CD14-positive monocyte (primary cell): ENCODE measurements at regions not wholly inside any gene's neighbourhood (a gene's known extent, or its start where the extent isn't known, plus 50 kb on each side); places are given as distances from the start of the nearest gene placed in this dataset.

Source experiments
- DNase-seq, 3 donors: peaks; one replicate each; pipeline ENCODE4 v3.0.0-alpha.2; 2011 to 2022
- H2AFZ ChIP-seq: 2 replicates; pipeline ENCODE4 v1.6.0; 2012; ENCODE audit warnings: mild to moderate bottlenecking, low read depth, low read length, inconsistent platforms; ENCODE audit not compliant: insufficient read depth, poor library complexity, severe bottlenecking
- H3K27ac ChIP-seq, 2 donors: 1 replicate in 1 of 2; 2 replicates in 1 of 2; pipeline ENCODE4 v1.5.1; 2012 to 2013; ENCODE audit warnings: low read length in 2 of 2, control low read depth in 1 of 2, inconsistent platforms in 1 of 2, low read depth in 1 of 2, mild to moderate bottlenecking in 1 of 2
- H3K27me3 ChIP-seq, 2 donors: one replicate each; pipeline versions ENCODE4 v1.6.0 to v1.6.1; 2011 to 2013; ENCODE audit warnings: low read length in 2 of 2; ENCODE audit not compliant: control insufficient read depth in 2 of 2, insufficient read depth in 2 of 2
- H3K36me3 ChIP-seq, 2 donors: replicated peaks in 1 of 2; 1 replicate in 1 of 2; 2 replicates in 1 of 2; pipeline versions ENCODE4 v1.5.1 to v1.6.1; 2012 to 2013; ENCODE audit warnings: low read length in 2 of 2, control low read depth in 1 of 2, inconsistent platforms in 1 of 2, mild to moderate bottlenecking in 1 of 2; ENCODE audit not compliant: insufficient read depth in 2 of 2, control insufficient read depth in 1 of 2
- H3K4me1 ChIP-seq, 2 donors: 1 replicate in 1 of 2; 2 replicates in 1 of 2; pipeline versions ENCODE4 v1.5.1 to v1.6.1; 2012 to 2013; ENCODE audit warnings: low read length in 2 of 2, control low read depth in 1 of 2, inconsistent platforms in 1 of 2, mild to moderate bottlenecking in 1 of 2, moderate library complexity in 1 of 2; ENCODE audit not compliant: insufficient read depth in 2 of 2, control insufficient read depth in 1 of 2
- H3K4me2 ChIP-seq: replicated peaks from 2 replicates; pipeline ENCODE3; 2012; ENCODE audit warnings: low read length, moderate library complexity, mild to moderate bottlenecking; ENCODE audit not compliant: poor library complexity, severe bottlenecking; ENCODE audit errors: extremely low read depth
- H3K4me3 ChIP-seq, 3 experiments: fragments of 200-600 bp in 1 of 3; sonication (generic) in 1 of 3; replicated peaks in 1 of 3; 1 replicate in 2 of 3; 2 replicates in 1 of 3; pipeline ENCODE4 v1.5.1; 2011 to 2013; ENCODE audit warnings: low read length in 3 of 3, mild to moderate bottlenecking in 3 of 3, control low read depth in 2 of 3, low read depth in 2 of 3, inconsistent platforms in 1 of 3, moderate library complexity in 1 of 3
- H3K79me2 ChIP-seq: 2 replicates; pipeline ENCODE4 v1.6.0; 2012; ENCODE audit warnings: mild to moderate bottlenecking, control low read depth, inconsistent platforms, low read length, moderate library complexity; ENCODE audit not compliant: insufficient read depth
- H3K9ac ChIP-seq: 2 replicates; pipeline ENCODE4 v1.6.0; 2017; ENCODE audit warnings: low read length, mild to moderate bottlenecking; ENCODE audit not compliant: insufficient read depth, poor library complexity, severe bottlenecking
- H3K9me3 ChIP-seq, 2 donors: replicated peaks in 1 of 2; 1 replicate in 1 of 2; 2 replicates in 1 of 2; pipeline versions ENCODE4 v1.5.1 to v1.6.1; 2012 to 2013; ENCODE audit warnings: low read length in 2 of 2, control low read depth in 1 of 2; ENCODE audit not compliant: control insufficient read depth in 1 of 2, insufficient read depth in 1 of 2
- H4K20me1 ChIP-seq: 2 replicates; pipeline ENCODE4 v1.6.0; 2012; ENCODE audit warnings: mild to moderate bottlenecking, low read length, control low read depth, moderate library complexity; ENCODE audit not compliant: insufficient read depth
- H3K27ac Mint-ChIP-seq, 7 donors: one replicate each; pipeline ENCODE4 v1.8.0; 2020; ENCODE audit warnings: mild to moderate bottlenecking in 7 of 7, mixed read lengths in 7 of 7, moderate library complexity in 6 of 7, inconsistent platforms in 2 of 7
- H3K27me3 Mint-ChIP-seq, 3 donors: one replicate each; pipeline ENCODE4 v1.8.0; 2021 to 2022; ENCODE audit warnings: low read depth in 3 of 3, mild to moderate bottlenecking in 3 of 3, mixed read lengths in 3 of 3, moderate library complexity in 3 of 3, inconsistent platforms in 1 of 3
- H3K36me3 Mint-ChIP-seq, 2 donors: one replicate each; pipeline ENCODE4 v1.8.0; 2020; ENCODE audit warnings: mixed read lengths in 2 of 2, inconsistent platforms in 1 of 2, mild to moderate bottlenecking in 1 of 2
- H3K4me1 Mint-ChIP-seq: one replicate; pipeline ENCODE4 v1.8.0; 2020; ENCODE audit warnings: mild to moderate bottlenecking, mixed read lengths
- H3K4me3 Mint-ChIP-seq, 2 donors: one replicate each; pipeline ENCODE4 v1.8.0; 2020; ENCODE audit warnings: mild to moderate bottlenecking in 2 of 2, mixed read lengths in 2 of 2, moderate library complexity in 1 of 2
- H3K9me3 Mint-ChIP-seq, 7 donors: one replicate each; pipeline ENCODE4 v1.8.0; 2020 to 2022; ENCODE audit warnings: mixed read lengths in 7 of 7, mild to moderate bottlenecking in 6 of 7, moderate library complexity in 6 of 7, inconsistent platforms in 2 of 7
- WGBS: methylation state at CpG from one replicate; pipeline ENCODE4 v1.1.5; 2013; ENCODE audit warnings: missing lambda C conversion rate; ENCODE audit not compliant: insufficient coverage; 5-methylcytosine and 5-hydroxymethylcytosine counted together
- intact Hi-C, 2 donors: fragments of 100-400 bp; cut with micrococcal nuclease; formaldehyde crosslinking; loops; one replicate each; pipeline versions ENCODE4 v1.15.0 to v1.15.1; 2023
- TF ChIP-seq, protein P1 (sequence below): fragments of 200-600 bp; IDR thresholded peaks from one replicate; pipeline ENCODE4 v1.8.0; 2022; ENCODE audit warnings: antibody characterized with exemption, mild to moderate bottlenecking

DNA sequence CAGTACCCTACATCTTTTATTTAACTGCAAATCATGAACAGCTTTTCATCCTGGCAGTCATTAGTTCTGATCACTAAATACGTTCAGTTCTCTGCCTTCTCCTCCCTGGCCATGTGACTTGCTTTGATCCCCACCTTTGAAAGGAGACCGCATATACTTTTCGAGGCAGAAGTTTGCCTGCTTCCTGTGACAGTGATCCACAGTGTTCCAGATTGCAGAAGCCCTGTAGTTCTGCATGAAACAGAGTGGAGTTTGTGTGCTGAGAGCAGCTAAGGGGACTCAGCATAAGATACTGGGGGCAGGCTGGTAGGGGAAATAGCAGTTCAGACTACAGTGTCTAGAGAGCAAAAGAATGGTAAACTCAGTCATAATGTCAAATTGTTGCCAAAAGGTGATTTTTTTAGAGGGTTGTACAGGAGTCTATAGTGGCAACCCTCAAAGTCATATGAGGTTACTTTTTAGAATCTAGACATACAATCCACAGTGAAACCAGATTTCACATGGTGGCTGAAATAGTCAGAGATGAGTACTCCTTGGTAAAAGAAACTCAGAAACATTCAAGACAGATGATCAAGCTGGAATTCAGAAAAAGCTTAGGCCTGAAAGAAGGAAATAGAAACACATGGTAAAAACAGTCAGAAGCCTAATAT, 1800.4 kb upstream of the CELF4 start:
- H3K27me3 Mint-ChIP-seq: peaks cover 0 to 1% (median 0%) of the 10 kb centered on the region in 3 donors
- Histone ChIP-seq H3K4me3 (no peak overlapping the region), H3K4me2 (no peak overlapping the region), H3K27me3 (no peaks in the 10 kb centered on the region), H3K27ac (no peak overlapping the region), H2AFZ (no peak overlapping the region), H3K9me3 (no peaks in the 10 kb centered on the region), H3K79me2 (no peaks in the 10 kb centered on the region), H3K9ac (no peak overlapping the region), H3K36me3 (no peaks in the 10 kb centered on the region), H4K20me1 (no peaks in the 10 kb centered on the region), H3K4me1 (no peaks in the 10 kb centered on the region)
- peaks cover 15% of the 10 kb centered on the region for H3K4me1 Mint-ChIP-seq
- H3K4me3 Mint-ChIP-seq: no peak overlapping the region
- H3K27ac Mint-ChIP-seq: no peak overlapping the region
- no peak for DNase-seq
- intact Hi-C loops: no loop called here
- whole genome bisulfite sequencing: 5% methylated on average over 3 of the region's 3 CpGs
- TF ChIP-seq, protein P1, sequence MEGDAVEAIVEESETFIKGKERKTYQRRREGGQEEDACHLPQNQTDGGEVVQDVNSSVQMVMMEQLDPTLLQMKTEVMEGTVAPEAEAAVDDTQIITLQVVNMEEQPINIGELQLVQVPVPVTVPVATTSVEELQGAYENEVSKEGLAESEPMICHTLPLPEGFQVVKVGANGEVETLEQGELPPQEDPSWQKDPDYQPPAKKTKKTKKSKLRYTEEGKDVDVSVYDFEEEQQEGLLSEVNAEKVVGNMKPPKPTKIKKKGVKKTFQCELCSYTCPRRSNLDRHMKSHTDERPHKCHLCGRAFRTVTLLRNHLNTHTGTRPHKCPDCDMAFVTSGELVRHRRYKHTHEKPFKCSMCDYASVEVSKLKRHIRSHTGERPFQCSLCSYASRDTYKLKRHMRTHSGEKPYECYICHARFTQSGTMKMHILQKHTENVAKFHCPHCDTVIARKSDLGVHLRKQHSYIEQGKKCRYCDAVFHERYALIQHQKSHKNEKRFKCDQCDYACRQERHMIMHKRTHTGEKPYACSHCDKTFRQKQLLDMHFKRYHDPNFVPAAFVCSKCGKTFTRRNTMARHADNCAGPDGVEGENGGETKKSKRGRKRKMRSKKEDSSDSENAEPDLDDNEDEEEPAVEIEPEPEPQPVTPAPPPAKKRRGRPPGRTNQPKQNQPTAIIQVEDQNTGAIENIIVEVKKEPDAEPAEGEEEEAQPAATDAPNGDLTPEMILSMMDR: no peak
- peaks cover 0 to 6% (median 3%) of the 10 kb centered on the region in 7 donors for H3K9me3 Mint-ChIP-seq
- H3K36me3 Mint-ChIP-seq: no peaks in the 10 kb centered on the region

DNA sequence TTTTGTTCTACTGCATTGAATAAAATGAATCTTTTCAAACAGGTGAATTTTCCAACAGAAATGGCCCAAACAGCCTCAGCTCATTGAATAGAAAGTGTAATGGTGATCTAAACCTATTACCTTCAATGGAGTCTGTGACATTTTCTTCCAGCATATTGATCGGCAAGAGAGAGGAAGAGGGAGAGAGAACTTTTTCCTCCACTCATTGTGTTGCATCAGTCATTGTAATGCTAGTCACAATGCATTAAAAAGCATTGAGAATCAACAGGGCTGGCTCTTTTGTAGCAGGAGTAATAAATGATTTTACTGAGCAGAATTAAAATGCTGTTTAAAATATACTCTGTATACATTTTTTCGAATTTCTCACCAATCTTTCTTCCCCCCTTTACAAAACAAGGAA, 1794.5 kb upstream of the CELF4 start:
- Histone ChIP-seq H4K20me1 (no peaks in the 10 kb centered on the region), H3K79me2 (no peaks in the 10 kb centered on the region), H3K27ac (no peak overlapping the region), H3K4me1 (no peaks in the 10 kb centered on the region), H3K9ac (no peak overlapping the region), H2AFZ (no peak overlapping the region), H3K9me3 (peaks cover 0 to 4% of the 10 kb centered on the region in 2 donors), H3K36me3 (no peaks in the 10 kb centered on the region), H3K27me3 (no peaks in the 10 kb centered on the region), H3K4me3 (no peak overlapping the region), H3K4me2 (no peak overlapping the region)
- H3K27ac Mint-ChIP-seq: no peak overlapping the region
- H3K36me3 Mint-ChIP-seq: no peaks in the 10 kb centered on the region
- WGBS: no CpG with 5 or more reads among the region's 2 CpGs
- peaks cover 0 to 1% (median 0%) of the 10 kb centered on the region in 3 donors for H3K27me3 Mint-ChIP-seq
- intact Hi-C loops: no loop called here
- H3K4me3 Mint-ChIP-seq: no peak overlapping the region
- H3K9me3 Mint-ChIP-seq: peaks cover 0 to 7% (median 0%) of the 10 kb centered on the region in 7 donors
- TF ChIP-seq, protein P1: no peak
- no peak for DNase-seq
- H3K4me1 Mint-ChIP-seq: peaks cover 3% of the 10 kb centered on the region
